GM19351 (cell line): ENCODE measurements at regions not wholly inside any gene's neighbourhood (a gene's known extent, or its start where the extent isn't known, plus 50 kb on each side); places are given as distances from the start of the nearest gene placed in this dataset.
"Not testable (repeated sequence)": the region's sequence is repeated elsewhere in the genome, so short reads cannot be mapped to it uniquely, and the experiment has no call there.

Experiments
- ATAC-seq: cut with Tn5 transposase; IDR thresholded peaks from one replicate; pipeline ENCODE4 v1.9.1; 2021; ENCODE audit warnings: mild to moderate bottlenecking, moderate library complexity; ENCODE audit not compliant: unreplicated experiment

- ATAC-seq: not testable (repeated sequence)
Measured at GRCh38 chr2:5629510-5629909, 62.7 kb upstream of the SOX11 start.

GRCh38 chr2:5637051-5637450 is 55.1 kb upstream of the SOX11 start:
- ATAC-seq: not testable (repeated sequence)
